ENCODE measurements at regions not wholly inside any gene's neighbourhood (a gene's known extent, or its start where the extent isn't known, plus 50 kb on each side); places are given as distances from the start of the nearest gene placed in this dataset.

- peaks cover 0 to 4% (median 0%) of the 10 kb centered on the region in 3 donors for H3K4me1 ChIP-seq
- no peak overlapping the region for H3K4me3 ChIP-seq
- 83 to 86% methylated on average over 6 of the region's 6 CpGs for WGBS, 2 donors
- no peaks in the 10 kb centered on the region for H3K27me3 ChIP-seq
- no peaks in the 10 kb centered on the region for H3K36me3 ChIP-seq
- no peak for DNase-seq
- H3K9me3 ChIP-seq: no peaks in the 10 kb centered on the region
- no peak overlapping the region for H3K27ac ChIP-seq
- intact Hi-C loops (cut with DNase I): no loop called here
- TF ChIP-seq CTCF (IDR thresholded peaks at IDR 0.05) (no peak), POLR2A (IDR thresholded peaks at IDR 0.05) (no peak)
Measured at GRCh38 chrX:134146493-134146892, 90.5 kb upstream of the CCDC160 start.

- Histone ChIP-seq H3K9me3 (no peaks in the 10 kb centered on the region), H3K36me3 (no peaks in the 10 kb centered on the region), H3K4me3 (peak overlapping the region in 1 of 4 donors; percentile 43), H3K27ac (no peak overlapping the region), H3K4me1 (peaks cover 0 to 4% (median 0%) of the 10 kb centered on the region in 3 donors), H3K27me3 (no peaks in the 10 kb centered on the region)
- no peak for DNase-seq
- WGBS, 2 donors: 26 to 46% methylated on average over 3 to 8 of the region's 9 CpGs
- intact Hi-C loops (cut with DNase I): no loop called here
- TF ChIP-seq POLR2A (IDR thresholded peaks at IDR 0.05) (no peak), CTCF (IDR thresholded peaks at IDR 0.05) (no peak)
Measured at GRCh38 chrX:134148172-134148692, 88.8 kb upstream of the CCDC160 start.

GRCh38 chrX:134158821-134159512 lies 78.0 kb upstream of the CCDC160 start:
- H3K27me3 ChIP-seq: no peaks in the 10 kb centered on the region
- 57 to 78% methylated on average over 3 to 4 of the region's 5 CpGs for WGBS, 2 donors
- H3K4me3 ChIP-seq: no peak overlapping the region
- TF ChIP-seq POLR2A (IDR thresholded peaks at IDR 0.05) (no peak), CTCF (IDR thresholded peaks at IDR 0.05) (no peak)
- intact Hi-C loops (cut with DNase I): no loop called here
- no peaks in the 10 kb centered on the region for H3K4me1 ChIP-seq
- no peaks in the 10 kb centered on the region for H3K36me3 ChIP-seq
- DNase-seq: no peak
- H3K9me3 ChIP-seq: no peaks in the 10 kb centered on the region
- no peak overlapping the region for H3K27ac ChIP-seq

- H3K4me1 ChIP-seq: no peaks in the 10 kb centered on the region
- no peaks in the 10 kb centered on the region for H3K27me3 ChIP-seq
- H3K36me3 ChIP-seq: no peaks in the 10 kb centered on the region
- DNase-seq: no peak
- TF ChIP-seq CTCF (IDR thresholded peaks at IDR 0.05): no peak
- no peak for TF ChIP-seq POLR2A (IDR thresholded peaks at IDR 0.05)
- H3K9me3 ChIP-seq: no peaks in the 10 kb centered on the region
- no peak overlapping the region for H3K27ac ChIP-seq
- H3K4me3 ChIP-seq: no peak overlapping the region
- intact Hi-C loops (cut with DNase I): no loop called here
- 42 to 43% methylated on average over 2 of the region's 2 CpGs for WGBS, 2 donors
Measured at GRCh38 chrX:134161162-134161561, 75.8 kb upstream of the CCDC160 start.

- H3K27me3 ChIP-seq: no peaks in the 10 kb centered on the region
- DNase-seq: no peak
- no peak overlapping the region for H3K4me3 ChIP-seq
- no peaks in the 10 kb centered on the region for H3K9me3 ChIP-seq
- H3K4me1 ChIP-seq: no peaks in the 10 kb centered on the region
- H3K27ac ChIP-seq: no peak overlapping the region
- H3K36me3 ChIP-seq: no peaks in the 10 kb centered on the region
- TF ChIP-seq POLR2A (IDR thresholded peaks at IDR 0.05): no peak
- no peak for TF ChIP-seq CTCF (IDR thresholded peaks at IDR 0.05)
- intact Hi-C loops (cut with DNase I): no loop called here
Measured at GRCh38 chrX:134162032-134162431, 75.0 kb upstream of the CCDC160 start.
